DND-41 (cell line): ENCODE measurements at regions not wholly inside any gene's neighbourhood (a gene's known extent, or its start where the extent isn't known, plus 50 kb on each side); places are given as distances from the start of the nearest gene placed in this dataset.

Experiments used
- ATAC-seq: fragments of 200-7000 bp; cut with Tn5 transposase; 3 replicates; pipeline ENCODE4 v1.9.1; 2021; ENCODE audit warnings: low read depth; ENCODE audit not compliant: insufficient read depth
- DNase-seq: peaks from one replicate; pipeline ENCODE4 v3.0.0-alpha.2; 2020
- H2AFZ ChIP-seq: 2 replicates; pipeline ENCODE4 v1.6.0; 2012; ENCODE audit warnings: low read depth, low read length
- H3K27ac ChIP-seq: 2 replicates; pipeline ENCODE4 v1.5.1; 2012; ENCODE audit warnings: low read length, inconsistent platforms
- H3K27me3 ChIP-seq: fragments of 200-600 bp; sonication (generic); 2 replicates; pipeline ENCODE4 v1.6.0; 2012; ENCODE audit warnings: low read length, mild to moderate bottlenecking, inconsistent platforms; ENCODE audit not compliant: insufficient read depth, poor library complexity
- H3K36me3 ChIP-seq: 2 replicates; pipeline ENCODE4 v1.5.1; 2012; ENCODE audit warnings: low read length, inconsistent platforms; ENCODE audit not compliant: insufficient read depth
- H3K4me1 ChIP-seq: 2 replicates; pipeline ENCODE4 v1.5.1; 2012; ENCODE audit warnings: mild to moderate bottlenecking, low read length; ENCODE audit not compliant: insufficient read depth
- H3K4me2 ChIP-seq: 2 replicates; pipeline ENCODE4 v1.6.0; 2012; ENCODE audit warnings: mild to moderate bottlenecking, moderate library complexity, low read length, inconsistent platforms; ENCODE audit not compliant: insufficient read depth
- H3K4me3 ChIP-seq, 2 experiments: fragments of 200-600 bp in 1 of 2; shearing (Covaris generic) in 1 of 2; 2 replicates each; pipeline ENCODE4 v1.5.1; 2012 to 2016; ENCODE audit warnings: inconsistent platforms in 2 of 2, low read length in 2 of 2, mild to moderate bottlenecking in 2 of 2, low read depth in 1 of 2, moderate library complexity in 1 of 2
- H3K79me2 ChIP-seq: 2 replicates; pipeline ENCODE4 v1.6.0; 2012; ENCODE audit warnings: low read length, inconsistent platforms; ENCODE audit not compliant: insufficient read depth
- H3K9ac ChIP-seq: 2 replicates; pipeline ENCODE4 v1.6.0; 2012; ENCODE audit warnings: low read depth, mild to moderate bottlenecking, inconsistent platforms, low read length, moderate library complexity
- H3K9me3 ChIP-seq: 2 replicates; pipeline ENCODE4 v1.5.1; 2012; ENCODE audit warnings: low read length, moderate library complexity, mild to moderate bottlenecking, inconsistent platforms; ENCODE audit not compliant: insufficient read depth, severe bottlenecking
- H4K20me1 ChIP-seq: 2 replicates; pipeline ENCODE4 v1.6.0; 2012; ENCODE audit warnings: low read length; ENCODE audit not compliant: insufficient read depth
- CTCF ChIP-seq: IDR thresholded peaks from 2 replicates; pipeline ENCODE4 v1.5.1; 2012; ENCODE audit warnings: borderline replicate concordance, low read length, moderate library complexity, mild to moderate bottlenecking; ENCODE audit not compliant: poor library complexity, severe bottlenecking; ENCODE audit errors: extremely low read depth
- EZH2 ChIP-seq: IDR thresholded peaks from 3 replicates; pipeline ENCODE4 v1.6.1; 2012; ENCODE audit warnings: borderline replicate concordance, low read depth, mild to moderate bottlenecking, moderate library complexity, low read length, inconsistent platforms; ENCODE audit not compliant: severe bottlenecking

GRCh38 chr18:6593142-6593885, 136.2 kb upstream of the ARHGAP28 start:
- no peak overlapping the region for H3K27ac ChIP-seq
- no peaks in the 10 kb centered on the region for H3K79me2 ChIP-seq
- H3K27me3 ChIP-seq: no peaks in the 10 kb centered on the region
- no peaks in the 10 kb centered on the region for H3K4me1 ChIP-seq
- no peak overlapping the region for H3K9ac ChIP-seq
- H3K9me3 ChIP-seq: no peaks in the 10 kb centered on the region
- no peak overlapping the region for H3K4me3 ChIP-seq
- no peaks in the 10 kb centered on the region for H4K20me1 ChIP-seq
- no peak for DNase-seq
- H3K4me2 ChIP-seq: no peak overlapping the region
- TF ChIP-seq CTCF (no peak), EZH2 (no peak)
- no peak overlapping the region for H2AFZ ChIP-seq
- no peak for ATAC-seq
- no peaks in the 10 kb centered on the region for H3K36me3 ChIP-seq

- no peak overlapping the region for H3K4me2 ChIP-seq
- DNase-seq (no peak), ATAC-seq (no peak)
- no peaks in the 10 kb centered on the region for H3K4me1 ChIP-seq
- no peaks in the 10 kb centered on the region for H3K79me2 ChIP-seq
- H4K20me1 ChIP-seq: no peaks in the 10 kb centered on the region
- H3K4me3 ChIP-seq: no peak overlapping the region
- H3K9ac ChIP-seq: no peak overlapping the region
- no peaks in the 10 kb centered on the region for H3K27me3 ChIP-seq
- no peak overlapping the region for H2AFZ ChIP-seq
- no peak for TF ChIP-seq CTCF
- no peak for TF ChIP-seq EZH2
- no peaks in the 10 kb centered on the region for H3K36me3 ChIP-seq
- no peak overlapping the region for H3K27ac ChIP-seq
- H3K9me3 ChIP-seq: no peaks in the 10 kb centered on the region
These were observed 133.8 kb upstream of the ARHGAP28 start for GRCh38 chr18:6595666-6596065.

GRCh38 chr18:6598657-6599056, 130.9 kb upstream of the ARHGAP28 start:
- no peak overlapping the region for H3K27ac ChIP-seq
- H3K9ac ChIP-seq: no peak overlapping the region
- H3K4me2 ChIP-seq: no peak overlapping the region
- ATAC-seq (no peak), DNase-seq (no peak)
- no peak overlapping the region for H3K4me3 ChIP-seq
- TF ChIP-seq CTCF (no peak), EZH2 (no peak)
- no peaks in the 10 kb centered on the region for H3K9me3 ChIP-seq
- H2AFZ ChIP-seq: no peak overlapping the region
- no peaks in the 10 kb centered on the region for H3K36me3 ChIP-seq
- no peaks in the 10 kb centered on the region for H3K27me3 ChIP-seq
- H4K20me1 ChIP-seq: no peaks in the 10 kb centered on the region
- H3K4me1 ChIP-seq: no peaks in the 10 kb centered on the region
- H3K79me2 ChIP-seq: no peaks in the 10 kb centered on the region
